ENCODE measurements at regions not wholly inside any gene's neighbourhood (a gene's known extent, or its start where the extent isn't known, plus 50 kb on each side); places are given as distances from the start of the nearest gene placed in this dataset.

- TF ChIP-seq CTCF (IDR thresholded peaks at IDR 0.05; ENCODE audit: insufficient read depth, low read depth, low read length), result no peak
- H3K4me3 ChIP-seq (ENCODE audit: low read depth, low read length), result no peak overlapping the region
- CTCF ChIA-PET, result interaction anchor here (1.5 to 1.8 kb wide), 3 partner anchors 9 to 242 kb away, joined by 3 to 6 read pairs (median 6); no protein-coding TSS in a partner anchor
- H3K27me3 ChIP-seq (ENCODE audit: control insufficient read depth, insufficient read depth, low read length), result no peaks in the 10 kb centered on the region; the same call in none of the 2 replicates
- POLR2A ChIA-PET, result no interaction called here
- DNase-seq (ENCODE audit: low read depth), result no peak
- no peaks in the 10 kb centered on the region for H3K36me3 ChIP-seq (ENCODE audit: control insufficient read depth, insufficient read depth, low read length)
Observed at GRCh38 chr11:45412521-45412920, 126.4 kb upstream of the SYT13 start.

GRCh38 chr11:45412051-45412471 lies 125.9 kb upstream of the SYT13 start:
- no peak for DNase-seq (ENCODE audit: low read depth)
- TF ChIP-seq CTCF (IDR thresholded peaks at IDR 0.05; ENCODE audit: insufficient read depth, low read depth, low read length), result no peak
- ChIA-PET POLR2A (no interaction called here), CTCF (interaction anchor here (1.5 to 1.8 kb wide), 3 partner anchors 10 to 243 kb away, joined by 3 to 6 read pairs (median 6); no protein-coding TSS in a partner anchor)
- Histone ChIP-seq H3K36me3 (ENCODE audit: control insufficient read depth, insufficient read depth, low read length) (no peaks in the 10 kb centered on the region), H3K4me3 (ENCODE audit: low read depth, low read length) (no peak overlapping the region), H3K27me3 (ENCODE audit: control insufficient read depth, insufficient read depth, low read length) (no peaks in the 10 kb centered on the region; the same call in 1 of the 2 replicates)

- no peak for TF ChIP-seq CTCF (IDR thresholded peaks at IDR 0.05; ENCODE audit: insufficient read depth, low read depth, low read length)
- Histone ChIP-seq H3K27me3 (ENCODE audit: control insufficient read depth, insufficient read depth, low read length) (no peaks in the 10 kb centered on the region; the same call in 1 of the 2 replicates), H3K4me3 (ENCODE audit: low read depth, low read length) (no peak overlapping the region), H3K36me3 (ENCODE audit: control insufficient read depth, insufficient read depth, low read length) (no peaks in the 10 kb centered on the region)
- ChIA-PET CTCF (interaction anchor here (1.5 to 1.8 kb wide), 3 partner anchors 10 to 243 kb away, joined by 3 to 6 read pairs (median 6); no protein-coding TSS in a partner anchor), POLR2A (no interaction called here)
- DNase-seq (ENCODE audit: low read depth), result no peak
Observed at GRCh38 chr11:45411228-45411946, 125.2 kb upstream of the SYT13 start.

GRCh38 chr11:45410391-45411227 lies 124.5 kb upstream of the SYT13 start:
- TF ChIP-seq CTCF (IDR thresholded peaks at IDR 0.05; ENCODE audit: insufficient read depth, low read depth, low read length), result no peak
- ChIA-PET POLR2A (no interaction called here), CTCF (interaction anchor here (1.1 kb wide), 1 partner anchor 244 kb away, joined by 4 read pairs; no protein-coding TSS in a partner anchor)
- no peak for DNase-seq (ENCODE audit: low read depth)
- Histone ChIP-seq H3K27me3 (ENCODE audit: control insufficient read depth, insufficient read depth, low read length) (no peaks in the 10 kb centered on the region; the same call in 1 of the 2 replicates), H3K36me3 (ENCODE audit: control insufficient read depth, insufficient read depth, low read length) (no peaks in the 10 kb centered on the region), H3K4me3 (ENCODE audit: low read depth, low read length) (no peak overlapping the region)

- H3K4me3 ChIP-seq (ENCODE audit: low read depth, low read length), result no peak overlapping the region
- POLR2A ChIA-PET, result no interaction called here
- H3K36me3 ChIP-seq (ENCODE audit: control insufficient read depth, insufficient read depth, low read length), result no peaks in the 10 kb centered on the region
- no peak for DNase-seq (ENCODE audit: low read depth)
- CTCF ChIA-PET, result interaction anchor here (1.1 kb wide), 1 partner anchor 245 kb away, joined by 4 read pairs; no protein-coding TSS in a partner anchor
- no peak for TF ChIP-seq CTCF (IDR thresholded peaks at IDR 0.05; ENCODE audit: insufficient read depth, low read depth, low read length)
- no peaks in the 10 kb centered on the region; the same call in 1 of the 2 replicates for H3K27me3 ChIP-seq (ENCODE audit: control insufficient read depth, insufficient read depth, low read length)
Observed at GRCh38 chr11:45409587-45409986, 123.4 kb upstream of the SYT13 start.

Measured in BJ (cell line).